ENCODE measurements at regions not wholly inside any gene's neighbourhood (a gene's known extent, or its start where the extent isn't known, plus 50 kb on each side); places are given as distances from the start of the nearest gene placed in this dataset.

- no peak for TF ChIP-seq PHF20 (CRISPR knock-in tag; IDR thresholded peaks at IDR 0.05)
- TF ChIP-seq ZNF547 (CRISPR knock-in tag; IDR thresholded peaks at IDR 0.05) = no peak
- TF ChIP-seq SNAPC2 (CRISPR knock-in tag; IDR thresholded peaks at IDR 0.05) = no peak
- TF ChIP-seq KLF6 (CRISPR knock-in tag; IDR thresholded peaks at IDR 0.05) = no peak
- TF ChIP-seq ZMYM3 (CRISPR knock-in tag; IDR thresholded peaks at IDR 0.05) = peak; percentile 63
- TF ChIP-seq KDM3A (CRISPR knock-in tag; IDR thresholded peaks at IDR 0.05; ENCODE audit: low read depth) = no peak
- TF ChIP-seq ZBTB14 (CRISPR knock-in tag; IDR thresholded peaks at IDR 0.05) = no peak
- TF ChIP-seq ZNF44 (CRISPR knock-in tag; IDR thresholded peaks at IDR 0.05) = no peak
- no peak for TF ChIP-seq KLF12 (CRISPR knock-in tag; IDR thresholded peaks at IDR 0.05; ENCODE audit: borderline replicate concordance)
- TF ChIP-seq NONO (IDR thresholded peaks at IDR 0.05) = no peak
- no peak for TF ChIP-seq NONO (CRISPR knock-in tag; conservative IDR thresholded peaks at IDR 0.05)
- TF ChIP-seq HNF4A (CRISPR knock-in tag; IDR thresholded peaks at IDR 0.05) = no peak
- TF ChIP-seq KLF9 (CRISPR knock-in tag; IDR thresholded peaks at IDR 0.05; ENCODE audit: low read depth) = no peak
- TF ChIP-seq SOX5 (CRISPR knock-in tag; IDR thresholded peaks at IDR 0.05; ENCODE audit: borderline replicate concordance) = no peak
- peak; percentile 20; the same call in 1 of the 2 replicates for TF ChIP-seq SMC3 (IDR thresholded peaks at IDR 0.05; ENCODE audit: low read length)
- TF ChIP-seq PRDM4 (CRISPR knock-in tag; IDR thresholded peaks at IDR 0.05; ENCODE audit: borderline replicate concordance) = no peak
- TF ChIP-seq ZNF501 (CRISPR knock-in tag; IDR thresholded peaks at IDR 0.05) = no peak
- no peak for TF ChIP-seq POLR2AphosphoS5 (IDR thresholded peaks at IDR 0.05; ENCODE audit: low read depth, low read length)
- TF ChIP-seq NAIF1 (CRISPR knock-in tag; IDR thresholded peaks at IDR 0.05; ENCODE audit: borderline replicate concordance) = no peak
- no peak for TF ChIP-seq ZNF609 (CRISPR knock-in tag; IDR thresholded peaks at IDR 0.05; ENCODE audit: borderline replicate concordance)
- TF ChIP-seq TFAP4 (IDR thresholded peaks at IDR 0.05; ENCODE audit: borderline replicate concordance, low read depth) = no peak
- no peak for TF ChIP-seq ZNF296 (CRISPR knock-in tag; conservative IDR thresholded peaks at IDR 0.05)
- no peak for TF ChIP-seq SETDB1 (CRISPR knock-in tag; IDR thresholded peaks at IDR 0.05; ENCODE audit: borderline replicate concordance)
These were observed 123.9 kb downstream of the SNX5 start (continued) for GRCh38 chr20:17844549-17845298.

All from HepG2 (cell line).